ENCODE measurements at regions not wholly inside any gene's neighbourhood (a gene's known extent, or its start where the extent isn't known, plus 50 kb on each side); places are given as distances from the start of the nearest gene placed in this dataset.

DNA sequence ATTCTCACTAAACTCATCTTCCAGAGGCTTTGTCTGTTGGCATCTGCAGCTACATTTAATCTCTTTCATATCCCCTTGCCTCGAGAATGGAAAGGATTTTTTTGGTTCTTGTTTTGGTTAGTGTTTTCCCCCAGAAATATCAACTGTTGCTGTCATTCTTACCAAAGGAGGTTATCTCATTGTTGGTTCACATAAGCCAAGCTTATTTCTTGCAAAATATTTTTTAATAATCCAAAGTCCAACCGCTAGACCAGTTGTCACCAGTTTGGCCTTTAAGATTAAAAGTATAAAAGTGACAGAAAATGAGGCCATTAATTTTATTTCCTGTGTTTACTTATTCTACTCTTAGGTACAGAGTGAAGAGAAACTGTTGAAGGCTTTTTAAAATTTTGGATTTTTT, 66.5 kb upstream of the PROX1 start:
- Histone ChIP-seq H3K36me3 (replicated peaks in 1 of 2; ENCODE audit: control insufficient read depth in 1 of 2, insufficient read depth in 2 of 2, low read length in 1 of 2) (no peaks in the 10 kb centered on the region), H3K27me3 (ENCODE audit: insufficient read depth) (no peaks in the 10 kb centered on the region), H3K4me3 (ENCODE audit: low read depth in 2 of 2, low read length in 1 of 2) (no peak overlapping the region), H3K4me2 (no peak overlapping the region), H3K79me2 (ENCODE audit: insufficient read depth) (no peaks in the 10 kb centered on the region), H3K9me2 (no peaks in the 10 kb centered on the region), H3K9me3 (no peaks in the 10 kb centered on the region), H3K4me1 (ENCODE audit: control insufficient read depth in 1 of 2, insufficient read depth in 2 of 2, low read depth in 1 of 2, low read length in 1 of 2) (no peaks in the 10 kb centered on the region), H4K20me1 (ENCODE audit: insufficient read depth) (no peaks in the 10 kb centered on the region), H3K27ac (ENCODE audit: low read depth in 2 of 2, low read length in 1 of 2) (no peak overlapping the region), H3F3A (replicated peaks; ENCODE audit: insufficient read depth) (no peaks in the 10 kb centered on the region), H3K9ac (no peak overlapping the region), H2AFZ (ENCODE audit: low read depth) (no peak overlapping the region)
- ChIA-PET POLR2A (no interaction called here), CTCF (no interaction called here)
- TF ChIP-seq SIN3A (IDR thresholded peaks at IDR 0.05; ENCODE audit: borderline replicate concordance, low read depth, low read length) (no peak), RFX5 (IDR thresholded peaks at IDR 0.05; ENCODE audit: low read length) (no peak), RXRA (IDR thresholded peaks at IDR 0.05; ENCODE audit: borderline replicate concordance, low read depth) (no peak), SMC3 (IDR thresholded peaks at IDR 0.05; ENCODE audit: low read depth, low read length) (no peak), YY1 (IDR thresholded peaks at IDR 0.05; ENCODE audit: low read depth) (no peak)
- TF ChIP-seq, protein P1, sequence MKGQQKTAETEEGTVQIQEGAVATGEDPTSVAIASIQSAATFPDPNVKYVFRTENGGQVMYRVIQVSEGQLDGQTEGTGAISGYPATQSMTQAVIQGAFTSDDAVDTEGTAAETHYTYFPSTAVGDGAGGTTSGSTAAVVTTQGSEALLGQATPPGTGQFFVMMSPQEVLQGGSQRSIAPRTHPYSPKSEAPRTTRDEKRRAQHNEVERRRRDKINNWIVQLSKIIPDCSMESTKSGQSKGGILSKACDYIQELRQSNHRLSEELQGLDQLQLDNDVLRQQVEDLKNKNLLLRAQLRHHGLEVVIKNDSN (IDR thresholded peaks at IDR 0.05; ENCODE audit: borderline replicate concordance, low read depth), result no peak
- TF ChIP-seq, protein P2, sequence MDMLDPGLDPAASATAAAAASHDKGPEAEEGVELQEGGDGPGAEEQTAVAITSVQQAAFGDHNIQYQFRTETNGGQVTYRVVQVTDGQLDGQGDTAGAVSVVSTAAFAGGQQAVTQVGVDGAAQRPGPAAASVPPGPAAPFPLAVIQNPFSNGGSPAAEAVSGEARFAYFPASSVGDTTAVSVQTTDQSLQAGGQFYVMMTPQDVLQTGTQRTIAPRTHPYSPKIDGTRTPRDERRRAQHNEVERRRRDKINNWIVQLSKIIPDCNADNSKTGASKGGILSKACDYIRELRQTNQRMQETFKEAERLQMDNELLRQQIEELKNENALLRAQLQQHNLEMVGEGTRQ (IDR thresholded peaks at IDR 0.05; ENCODE audit: borderline replicate concordance, low read depth, low read length), result no peak
- WGBS (ENCODE audit: low lambda C conversion rate), result 11% methylated on average over 2 of the region's 2 CpGs
- DNase-seq, result no peak

DNA sequence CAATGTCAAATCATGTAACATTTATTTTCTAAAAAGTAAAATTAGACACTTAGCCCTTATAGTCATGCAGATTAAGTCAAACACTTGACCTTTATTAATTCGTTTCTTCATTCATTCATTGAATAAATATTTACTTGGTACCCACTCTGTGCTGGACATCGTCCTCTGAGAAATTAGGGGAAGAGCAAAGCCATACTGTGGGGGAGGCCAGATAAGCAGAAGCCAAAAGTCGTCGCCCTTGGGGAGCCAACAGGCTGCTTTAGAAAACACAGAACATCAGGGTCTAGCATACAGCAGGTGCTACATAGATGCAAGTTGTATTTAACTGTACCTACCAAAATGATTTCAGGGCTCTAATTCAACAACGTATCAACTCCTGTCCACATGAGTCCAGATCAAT, 66.1 kb upstream of the PROX1 start:
- no peak for DNase-seq
- no peak overlapping the region for H3K27ac ChIP-seq (ENCODE audit: low read depth in 2 of 2, low read length in 1 of 2)
- H4K20me1 ChIP-seq (ENCODE audit: insufficient read depth), result no peaks in the 10 kb centered on the region
- H3K9me2 ChIP-seq, result no peaks in the 10 kb centered on the region
- no peaks in the 10 kb centered on the region for H3K36me3 ChIP-seq (replicated peaks in 1 of 2; ENCODE audit: control insufficient read depth in 1 of 2, insufficient read depth in 2 of 2, low read length in 1 of 2)
- WGBS (ENCODE audit: low lambda C conversion rate), result 36% methylated on average over 5 of the region's 5 CpGs
- CTCF ChIA-PET, result no interaction called here
- H3K9ac ChIP-seq, result no peak overlapping the region
- no peaks in the 10 kb centered on the region for H3K4me1 ChIP-seq (ENCODE audit: control insufficient read depth in 1 of 2, insufficient read depth in 2 of 2, low read depth in 1 of 2, low read length in 1 of 2)
- H3F3A ChIP-seq (replicated peaks; ENCODE audit: insufficient read depth), result no peaks in the 10 kb centered on the region
- H3K27me3 ChIP-seq (ENCODE audit: insufficient read depth), result no peaks in the 10 kb centered on the region
- no peak overlapping the region for H2AFZ ChIP-seq (ENCODE audit: low read depth)
- no peaks in the 10 kb centered on the region for H3K79me2 ChIP-seq (ENCODE audit: insufficient read depth)
- POLR2A ChIA-PET, result no interaction called here
- H3K4me3 ChIP-seq (ENCODE audit: low read depth in 2 of 2, low read length in 1 of 2), result no peak overlapping the region
- no peak overlapping the region for H3K4me2 ChIP-seq
- TF ChIP-seq, protein P3, sequence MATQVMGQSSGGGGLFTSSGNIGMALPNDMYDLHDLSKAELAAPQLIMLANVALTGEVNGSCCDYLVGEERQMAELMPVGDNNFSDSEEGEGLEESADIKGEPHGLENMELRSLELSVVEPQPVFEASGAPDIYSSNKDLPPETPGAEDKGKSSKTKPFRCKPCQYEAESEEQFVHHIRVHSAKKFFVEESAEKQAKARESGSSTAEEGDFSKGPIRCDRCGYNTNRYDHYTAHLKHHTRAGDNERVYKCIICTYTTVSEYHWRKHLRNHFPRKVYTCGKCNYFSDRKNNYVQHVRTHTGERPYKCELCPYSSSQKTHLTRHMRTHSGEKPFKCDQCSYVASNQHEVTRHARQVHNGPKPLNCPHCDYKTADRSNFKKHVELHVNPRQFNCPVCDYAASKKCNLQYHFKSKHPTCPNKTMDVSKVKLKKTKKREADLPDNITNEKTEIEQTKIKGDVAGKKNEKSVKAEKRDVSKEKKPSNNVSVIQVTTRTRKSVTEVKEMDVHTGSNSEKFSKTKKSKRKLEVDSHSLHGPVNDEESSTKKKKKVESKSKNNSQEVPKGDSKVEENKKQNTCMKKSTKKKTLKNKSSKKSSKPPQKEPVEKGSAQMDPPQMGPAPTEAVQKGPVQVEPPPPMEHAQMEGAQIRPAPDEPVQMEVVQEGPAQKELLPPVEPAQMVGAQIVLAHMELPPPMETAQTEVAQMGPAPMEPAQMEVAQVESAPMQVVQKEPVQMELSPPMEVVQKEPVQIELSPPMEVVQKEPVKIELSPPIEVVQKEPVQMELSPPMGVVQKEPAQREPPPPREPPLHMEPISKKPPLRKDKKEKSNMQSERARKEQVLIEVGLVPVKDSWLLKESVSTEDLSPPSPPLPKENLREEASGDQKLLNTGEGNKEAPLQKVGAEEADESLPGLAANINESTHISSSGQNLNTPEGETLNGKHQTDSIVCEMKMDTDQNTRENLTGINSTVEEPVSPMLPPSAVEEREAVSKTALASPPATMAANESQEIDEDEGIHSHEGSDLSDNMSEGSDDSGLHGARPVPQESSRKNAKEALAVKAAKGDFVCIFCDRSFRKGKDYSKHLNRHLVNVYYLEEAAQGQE (IDR thresholded peaks at IDR 0.05; ENCODE audit: low read depth, low read length), result no peak
- no peak for TF ChIP-seq ELF1 (IDR thresholded peaks at IDR 0.05)
- TF ChIP-seq, protein P4, sequence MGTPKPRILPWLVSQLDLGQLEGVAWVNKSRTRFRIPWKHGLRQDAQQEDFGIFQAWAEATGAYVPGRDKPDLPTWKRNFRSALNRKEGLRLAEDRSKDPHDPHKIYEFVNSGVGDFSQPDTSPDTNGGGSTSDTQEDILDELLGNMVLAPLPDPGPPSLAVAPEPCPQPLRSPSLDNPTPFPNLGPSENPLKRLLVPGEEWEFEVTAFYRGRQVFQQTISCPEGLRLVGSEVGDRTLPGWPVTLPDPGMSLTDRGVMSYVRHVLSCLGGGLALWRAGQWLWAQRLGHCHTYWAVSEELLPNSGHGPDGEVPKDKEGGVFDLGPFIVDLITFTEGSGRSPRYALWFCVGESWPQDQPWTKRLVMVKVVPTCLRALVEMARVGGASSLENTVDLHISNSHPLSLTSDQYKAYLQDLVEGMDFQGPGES (IDR thresholded peaks at IDR 0.05; ENCODE audit: low read depth, low read length), result no peak
- no peak for TF ChIP-seq FOXM1 (IDR thresholded peaks at IDR 0.05; ENCODE audit: low read depth)
- TF ChIP-seq CHD2 (IDR thresholded peaks at IDR 0.05; ENCODE audit: low read length, partially characterized antibody), result no peak
- no peak for TF ChIP-seq TAF1 (IDR thresholded peaks at IDR 0.05; ENCODE audit: borderline replicate concordance, low read depth, low read length)
- no peak for TF ChIP-seq SMC3 (IDR thresholded peaks at IDR 0.05; ENCODE audit: low read depth, low read length)
- TF ChIP-seq EZH2phosphoT487 (IDR thresholded peaks at IDR 0.05; ENCODE audit: borderline replicate concordance, low read depth), result no peak
- TF ChIP-seq RFX5 (IDR thresholded peaks at IDR 0.05; ENCODE audit: low read length), result no peak
- no peak for TF ChIP-seq GABPA (IDR thresholded peaks at IDR 0.05; ENCODE audit: low read depth)
- no peaks in the 10 kb centered on the region for H3K9me3 ChIP-seq

Data from SK-N-SH (cell line).